ENCODE measurements at regions not wholly inside any gene's neighbourhood (a gene's known extent, or its start where the extent isn't known, plus 50 kb on each side); places are given as distances from the start of the nearest gene placed in this dataset.

GRCh38 chr15:91733661-91734060 is 119.8 kb upstream of the SLCO3A1 start:
- DNase-seq = no peak
- no peaks in the 10 kb centered on the region for H3K36me3 ChIP-seq

DNA sequence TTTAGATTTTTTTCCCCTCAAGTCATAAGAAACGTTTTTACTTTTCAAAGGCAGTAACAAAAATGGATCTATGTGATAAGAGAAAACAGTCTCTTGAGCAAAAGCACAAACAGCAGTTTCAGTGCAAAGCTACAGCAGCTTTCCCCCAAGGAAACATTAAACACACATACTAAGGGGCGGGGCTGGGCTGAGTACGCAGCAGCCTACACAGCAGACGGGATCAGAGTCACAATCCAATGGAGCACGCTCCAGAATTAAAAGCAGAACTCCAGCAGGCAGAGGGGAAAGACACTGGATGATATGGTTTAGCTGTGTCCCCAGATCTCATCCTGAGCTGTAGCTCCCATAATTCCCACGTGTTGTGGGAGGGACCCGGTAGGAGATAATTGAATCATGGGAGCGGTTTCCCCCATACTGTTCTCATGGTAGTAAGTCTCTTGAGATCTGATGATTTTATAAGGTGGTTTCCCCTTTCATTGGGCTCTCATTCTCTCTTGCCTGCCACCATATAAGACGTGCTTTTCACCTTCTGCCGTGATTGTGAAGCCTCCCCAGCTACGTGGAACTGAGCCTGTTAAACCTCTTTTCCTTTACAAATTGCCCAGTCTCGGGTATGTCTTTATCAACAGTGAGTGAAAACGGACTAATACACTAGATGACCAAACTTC is 116.2 kb upstream of the SLCO3A1 start:
- H3K27me3 ChIP-seq = no peaks in the 10 kb centered on the region
- peaks cover 3% of the 10 kb centered on the region; the same call in 1 of the 2 replicates for H3K4me1 ChIP-seq
- H3K36me3 ChIP-seq = no peaks in the 10 kb centered on the region
- H3K4me3 ChIP-seq (ENCODE audit: low read depth, low read length) = peak overlapping the region; percentile 23
- H3K9me3 ChIP-seq = no peaks in the 10 kb centered on the region
- DNase-seq = peak; percentile 27
- TF ChIP-seq CTCF (IDR thresholded peaks at IDR 0.05; ENCODE audit: low read depth, low read length) = no peak

More at GRCh38 chr15:91733661-91734060, 119.8 kb upstream of the SLCO3A1 start:
- Histone ChIP-seq H3K4me1 (peaks cover under 1% of the 10 kb centered on the region; the same call in 1 of the 2 replicates), H3K9me3 (no peaks in the 10 kb centered on the region), H3K27me3 (no peaks in the 10 kb centered on the region), H3K4me3 (ENCODE audit: low read depth, low read length) (no peak overlapping the region)
- TF ChIP-seq CTCF (IDR thresholded peaks at IDR 0.05; ENCODE audit: low read depth, low read length) = no peak

- no peak for TF ChIP-seq CTCF (IDR thresholded peaks at IDR 0.05; ENCODE audit: low read depth, low read length)
- peaks cover 3% of the 10 kb centered on the region; the same call in 1 of the 2 replicates for H3K4me1 ChIP-seq
- H3K27me3 ChIP-seq = no peaks in the 10 kb centered on the region
- H3K36me3 ChIP-seq = no peaks in the 10 kb centered on the region
- no peak for DNase-seq
- H3K4me3 ChIP-seq (ENCODE audit: low read depth, low read length) = no peak overlapping the region
- no peaks in the 10 kb centered on the region for H3K9me3 ChIP-seq
These were observed 111.5 kb upstream of the SLCO3A1 start for GRCh38 chr15:91741986-91742385.

- Histone ChIP-seq H3K9me3 (no peaks in the 10 kb centered on the region; the same call in 1 of the 2 replicates), H3K36me3 (no peaks in the 10 kb centered on the region), H3K27me3 (no peaks in the 10 kb centered on the region), H3K4me1 (no peaks in the 10 kb centered on the region), H3K4me3 (ENCODE audit: low read depth, low read length) (no peak overlapping the region)
- no peak for DNase-seq
- no peak for TF ChIP-seq CTCF (IDR thresholded peaks at IDR 0.05; ENCODE audit: low read depth, low read length)
These were observed 101.9 kb upstream of the SLCO3A1 start for GRCh38 chr15:91751611-91752010.

- no peak for DNase-seq
- Histone ChIP-seq H3K4me1 (no peaks in the 10 kb centered on the region), H3K4me3 (ENCODE audit: low read depth, low read length) (no peak overlapping the region), H3K36me3 (no peaks in the 10 kb centered on the region), H3K9me3 (no peaks in the 10 kb centered on the region; the same call in 1 of the 2 replicates), H3K27me3 (no peaks in the 10 kb centered on the region)
- no peak for TF ChIP-seq CTCF (IDR thresholded peaks at IDR 0.05; ENCODE audit: low read depth, low read length)
These were observed 101.3 kb upstream of the SLCO3A1 start for GRCh38 chr15:91752081-91752785.

- Histone ChIP-seq H3K4me1 (no peaks in the 10 kb centered on the region), H3K27me3 (no peaks in the 10 kb centered on the region), H3K9me3 (no peaks in the 10 kb centered on the region), H3K4me3 (ENCODE audit: low read depth, low read length) (no peak overlapping the region), H3K36me3 (no peaks in the 10 kb centered on the region)
- no peak for TF ChIP-seq CTCF (IDR thresholded peaks at IDR 0.05; ENCODE audit: low read depth, low read length)
- no peak for DNase-seq
These were observed 93.9 kb upstream of the SLCO3A1 start for GRCh38 chr15:91759560-91759959.
